CD14-positive monocyte (primary cell): ENCODE measurements at regions not wholly inside any gene's neighbourhood (a gene's known extent, or its start where the extent isn't known, plus 50 kb on each side); places are given as distances from the start of the nearest gene placed in this dataset.

ENCODE experiments used
- DNase-seq, 3 donors: peaks; one replicate each; pipeline ENCODE4 v3.0.0-alpha.2; 2011 to 2022
- H2AFZ ChIP-seq: 2 replicates; pipeline ENCODE4 v1.6.0; 2012; ENCODE audit warnings: mild to moderate bottlenecking, low read depth, low read length, inconsistent platforms; ENCODE audit not compliant: insufficient read depth, poor library complexity, severe bottlenecking
- H3K27ac ChIP-seq, 2 donors: 1 replicate in 1 of 2; 2 replicates in 1 of 2; pipeline ENCODE4 v1.5.1; 2012 to 2013; ENCODE audit warnings: low read length in 2 of 2, control low read depth in 1 of 2, inconsistent platforms in 1 of 2, low read depth in 1 of 2, mild to moderate bottlenecking in 1 of 2
- H3K27me3 ChIP-seq, 2 donors: one replicate each; pipeline versions ENCODE4 v1.6.0 to v1.6.1; 2011 to 2013; ENCODE audit warnings: low read length in 2 of 2; ENCODE audit not compliant: control insufficient read depth in 2 of 2, insufficient read depth in 2 of 2
- H3K36me3 ChIP-seq, 2 donors: replicated peaks in 1 of 2; 1 replicate in 1 of 2; 2 replicates in 1 of 2; pipeline versions ENCODE4 v1.5.1 to v1.6.1; 2012 to 2013; ENCODE audit warnings: low read length in 2 of 2, control low read depth in 1 of 2, inconsistent platforms in 1 of 2, mild to moderate bottlenecking in 1 of 2; ENCODE audit not compliant: insufficient read depth in 2 of 2, control insufficient read depth in 1 of 2
- H3K4me1 ChIP-seq, 2 donors: 1 replicate in 1 of 2; 2 replicates in 1 of 2; pipeline versions ENCODE4 v1.5.1 to v1.6.1; 2012 to 2013; ENCODE audit warnings: low read length in 2 of 2, control low read depth in 1 of 2, inconsistent platforms in 1 of 2, mild to moderate bottlenecking in 1 of 2, moderate library complexity in 1 of 2; ENCODE audit not compliant: insufficient read depth in 2 of 2, control insufficient read depth in 1 of 2
- H3K4me2 ChIP-seq: replicated peaks from 2 replicates; pipeline ENCODE3; 2012; ENCODE audit warnings: low read length, moderate library complexity, mild to moderate bottlenecking; ENCODE audit not compliant: poor library complexity, severe bottlenecking; ENCODE audit errors: extremely low read depth
- H3K4me3 ChIP-seq, 3 experiments: fragments of 200-600 bp in 1 of 3; sonication (generic) in 1 of 3; replicated peaks in 1 of 3; 1 replicate in 2 of 3; 2 replicates in 1 of 3; pipeline ENCODE4 v1.5.1; 2011 to 2013; ENCODE audit warnings: low read length in 3 of 3, mild to moderate bottlenecking in 3 of 3, control low read depth in 2 of 3, low read depth in 2 of 3, inconsistent platforms in 1 of 3, moderate library complexity in 1 of 3
- H3K79me2 ChIP-seq: 2 replicates; pipeline ENCODE4 v1.6.0; 2012; ENCODE audit warnings: mild to moderate bottlenecking, control low read depth, inconsistent platforms, low read length, moderate library complexity; ENCODE audit not compliant: insufficient read depth
- H3K9ac ChIP-seq: 2 replicates; pipeline ENCODE4 v1.6.0; 2017; ENCODE audit warnings: low read length, mild to moderate bottlenecking; ENCODE audit not compliant: insufficient read depth, poor library complexity, severe bottlenecking
- H3K9me3 ChIP-seq, 2 donors: replicated peaks in 1 of 2; 1 replicate in 1 of 2; 2 replicates in 1 of 2; pipeline versions ENCODE4 v1.5.1 to v1.6.1; 2012 to 2013; ENCODE audit warnings: low read length in 2 of 2, control low read depth in 1 of 2; ENCODE audit not compliant: control insufficient read depth in 1 of 2, insufficient read depth in 1 of 2
- H4K20me1 ChIP-seq: 2 replicates; pipeline ENCODE4 v1.6.0; 2012; ENCODE audit warnings: mild to moderate bottlenecking, low read length, control low read depth, moderate library complexity; ENCODE audit not compliant: insufficient read depth
- H3K27ac Mint-ChIP-seq, 7 donors: one replicate each; pipeline ENCODE4 v1.8.0; 2020; ENCODE audit warnings: mild to moderate bottlenecking in 7 of 7, mixed read lengths in 7 of 7, moderate library complexity in 6 of 7, inconsistent platforms in 2 of 7
- H3K27me3 Mint-ChIP-seq, 3 donors: one replicate each; pipeline ENCODE4 v1.8.0; 2021 to 2022; ENCODE audit warnings: low read depth in 3 of 3, mild to moderate bottlenecking in 3 of 3, mixed read lengths in 3 of 3, moderate library complexity in 3 of 3, inconsistent platforms in 1 of 3
- H3K36me3 Mint-ChIP-seq, 2 donors: one replicate each; pipeline ENCODE4 v1.8.0; 2020; ENCODE audit warnings: mixed read lengths in 2 of 2, inconsistent platforms in 1 of 2, mild to moderate bottlenecking in 1 of 2
- H3K4me1 Mint-ChIP-seq: one replicate; pipeline ENCODE4 v1.8.0; 2020; ENCODE audit warnings: mild to moderate bottlenecking, mixed read lengths
- H3K4me3 Mint-ChIP-seq, 2 donors: one replicate each; pipeline ENCODE4 v1.8.0; 2020; ENCODE audit warnings: mild to moderate bottlenecking in 2 of 2, mixed read lengths in 2 of 2, moderate library complexity in 1 of 2
- H3K9me3 Mint-ChIP-seq, 7 donors: one replicate each; pipeline ENCODE4 v1.8.0; 2020 to 2022; ENCODE audit warnings: mixed read lengths in 7 of 7, mild to moderate bottlenecking in 6 of 7, moderate library complexity in 6 of 7, inconsistent platforms in 2 of 7
- CTCF ChIP-seq: fragments of 200-600 bp; IDR thresholded peaks from one replicate; pipeline ENCODE4 v1.8.0; 2022; ENCODE audit warnings: antibody characterized with exemption, mild to moderate bottlenecking
- WGBS: methylation state at CpG from one replicate; pipeline ENCODE4 v1.1.5; 2013; ENCODE audit warnings: missing lambda C conversion rate; ENCODE audit not compliant: insufficient coverage; 5-methylcytosine and 5-hydroxymethylcytosine counted together
- intact Hi-C, 2 donors: fragments of 100-400 bp; cut with micrococcal nuclease; formaldehyde crosslinking; loops; one replicate each; pipeline versions ENCODE4 v1.15.0 to v1.15.1; 2023

GRCh38 chr12:102728506-102729242 is 188.4 kb downstream of the PAH start:
- intact Hi-C loops, result no loop called here
- Mint-ChIP-seq H3K4me1 (no peaks in the 10 kb centered on the region), H3K36me3 (no peaks in the 10 kb centered on the region), H3K4me3 (no peak overlapping the region), H3K9me3 (peaks cover 0 to 6% (median 0%) of the 10 kb centered on the region in 7 donors), H3K27ac (no peak overlapping the region), H3K27me3 (peaks cover 0 to 6% (median 0%) of the 10 kb centered on the region in 3 donors)
- Histone ChIP-seq H3K27me3 (no peaks in the 10 kb centered on the region), H3K9ac (no peak overlapping the region), H3K27ac (no peak overlapping the region), H2AFZ (no peak overlapping the region), H3K4me1 (no peaks in the 10 kb centered on the region), H3K4me2 (no peak overlapping the region), H3K4me3 (no peak overlapping the region), H3K36me3 (no peaks in the 10 kb centered on the region), H3K79me2 (no peaks in the 10 kb centered on the region), H4K20me1 (no peaks in the 10 kb centered on the region), H3K9me3 (no peaks in the 10 kb centered on the region)
- 100% methylated on average over 3 of the region's 5 CpGs for WGBS
- no peak for DNase-seq
- TF ChIP-seq CTCF, result no peak

GRCh38 chr12:102726686-102727085 is 190.4 kb downstream of the PAH start:
- no peak for DNase-seq
- intact Hi-C loops, result no loop called here
- H3K27ac Mint-ChIP-seq, result no peak overlapping the region

More at GRCh38 chr12:102726686-102727085, 190.4 kb downstream of the PAH start:
- H3K36me3 ChIP-seq, result no peaks in the 10 kb centered on the region
- H3K4me2 ChIP-seq, result no peak overlapping the region
- no peaks in the 10 kb centered on the region for H3K4me1 ChIP-seq
- Mint-ChIP-seq H3K9me3 (peaks cover 0 to 3% (median 0%) of the 10 kb centered on the region in 7 donors), H3K36me3 (no peaks in the 10 kb centered on the region), H3K4me3 (no peak overlapping the region), H3K27me3 (peaks cover 0 to 6% (median 0%) of the 10 kb centered on the region in 3 donors), H3K4me1 (no peaks in the 10 kb centered on the region)
- 50% methylated on average over 1 of the region's 4 CpGs for WGBS
- no peak overlapping the region for H3K9ac ChIP-seq
- no peak overlapping the region for H3K27ac ChIP-seq
- no peaks in the 10 kb centered on the region for H4K20me1 ChIP-seq
- TF ChIP-seq CTCF, result no peak
- no peaks in the 10 kb centered on the region for H3K79me2 ChIP-seq
- no peak overlapping the region for H2AFZ ChIP-seq
- no peaks in the 10 kb centered on the region for H3K9me3 ChIP-seq
- H3K27me3 ChIP-seq, result no peaks in the 10 kb centered on the region
- H3K4me3 ChIP-seq, result no peak overlapping the region
